ENCODE measurements at regions not wholly inside any gene's neighbourhood (a gene's known extent, or its start where the extent isn't known, plus 50 kb on each side); places are given as distances from the start of the nearest gene placed in this dataset.

GRCh38 chr16:49189286-49189685 is 92.4 kb downstream of the CBLN1 start:
- Histone ChIP-seq H3K4me3 (ENCODE audit: low read length in 2 of 2) (no peak overlapping the region), H3K36me3 (ENCODE audit: control insufficient read depth in 1 of 2, insufficient read depth in 2 of 2, low read length in 1 of 2) (no peaks in the 10 kb centered on the region), H3K4me1 (ENCODE audit: control insufficient read depth in 1 of 2, insufficient read depth in 2 of 2, low read length in 2 of 2) (no peaks in the 10 kb centered on the region), H3K9me3 (ENCODE audit: control insufficient read depth, low read length) (no peaks in the 10 kb centered on the region), H3K27me3 (ENCODE audit: control insufficient read depth in 1 of 2, insufficient read depth in 2 of 2, low read length in 1 of 2) (no peaks in the 10 kb centered on the region), H3K27ac (ENCODE audit: low read depth in 1 of 2, low read length in 2 of 2) (no peak overlapping the region)
- intact Hi-C loops (cut with DNase I), result no loop called here
- DNase-seq (no peak), ATAC-seq (ENCODE audit: low FRiP score) (no peak)
- WGBS, 2 donors, result 0 to 7% methylated on average over 1 of the region's 1 CpG

DNA sequence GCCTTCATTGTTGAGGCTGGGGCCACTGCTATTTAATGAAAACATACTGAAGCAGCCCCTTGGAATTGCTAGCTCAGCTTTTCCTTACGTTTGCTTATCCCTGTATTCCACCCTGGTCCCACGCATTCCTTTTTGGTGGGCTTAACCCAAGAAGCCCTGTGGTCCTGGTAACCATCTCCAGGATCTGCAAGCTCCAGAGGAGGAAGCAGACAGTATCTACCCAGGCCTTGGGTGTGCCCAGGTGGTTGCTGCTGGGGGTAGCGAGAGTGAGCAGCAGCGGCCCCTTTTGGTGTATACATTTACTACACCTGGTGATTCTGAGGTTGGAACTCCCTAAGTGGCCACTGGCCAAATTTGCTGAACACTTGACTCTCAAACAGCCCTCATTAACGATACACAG is 97.7 kb downstream of the CBLN1 start:
- no peak overlapping the region for H3K4me3 ChIP-seq (ENCODE audit: low read length in 2 of 2)
- H3K27ac ChIP-seq (ENCODE audit: low read depth in 1 of 2, low read length in 2 of 2), result no peak overlapping the region
- WGBS, 2 donors, result 16 to 22% methylated on average over 5 of the region's 5 CpGs
- H3K9me3 ChIP-seq (ENCODE audit: control insufficient read depth, low read length), result no peaks in the 10 kb centered on the region
- ATAC-seq (ENCODE audit: low FRiP score) (no peak), DNase-seq (no peak)
- intact Hi-C loops (cut with DNase I), result no loop called here
- no peaks in the 10 kb centered on the region for H3K4me1 ChIP-seq (ENCODE audit: control insufficient read depth in 1 of 2, insufficient read depth in 2 of 2, low read length in 2 of 2)
- no peaks in the 10 kb centered on the region for H3K36me3 ChIP-seq (ENCODE audit: control insufficient read depth in 1 of 2, insufficient read depth in 2 of 2, low read length in 1 of 2)
- no peaks in the 10 kb centered on the region for H3K27me3 ChIP-seq (ENCODE audit: control insufficient read depth in 1 of 2, insufficient read depth in 2 of 2, low read length in 1 of 2)

DNA sequence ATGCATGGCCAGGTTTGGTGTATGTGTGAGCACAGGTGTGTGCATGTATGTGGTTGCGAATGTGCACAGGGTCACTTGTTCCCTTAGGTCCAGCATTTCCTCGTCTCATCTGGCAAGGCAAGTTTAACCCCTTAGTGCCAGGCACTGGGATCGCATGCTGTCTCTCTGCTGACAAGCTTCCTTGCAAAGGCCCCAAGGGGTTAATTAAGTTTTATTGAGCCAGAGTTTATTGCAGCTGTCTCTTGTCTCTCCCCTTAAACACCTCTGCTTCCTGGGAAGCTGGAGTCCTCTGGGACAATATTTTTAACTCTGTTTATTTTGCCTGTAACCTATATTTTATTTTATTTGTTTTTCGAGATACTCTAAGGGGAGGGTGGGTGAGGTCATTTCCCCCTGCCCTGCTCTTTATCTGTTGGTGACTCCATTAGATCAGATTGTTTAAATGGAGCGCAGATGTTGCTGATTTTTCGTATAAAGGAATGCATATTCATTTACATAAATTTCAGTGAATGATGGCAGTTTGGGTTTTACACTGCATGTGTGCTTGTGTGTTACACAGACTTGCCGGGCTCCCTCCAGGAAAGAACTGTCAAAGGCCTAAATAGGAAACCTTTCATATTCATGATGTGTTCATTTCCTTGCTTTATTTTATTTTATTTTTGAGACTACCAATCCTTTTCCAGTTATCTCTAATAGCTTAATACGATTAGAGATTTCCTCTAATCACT is 99.7 kb downstream of the CBLN1 start:
- 9 to 17% methylated on average over 8 of the region's 8 CpGs for WGBS, 2 donors
- no peak overlapping the region for H3K27ac ChIP-seq (ENCODE audit: low read depth in 1 of 2, low read length in 2 of 2)
- H3K4me3 ChIP-seq (ENCODE audit: low read length in 2 of 2), result no peak overlapping the region
- intact Hi-C loops (cut with DNase I), result no loop called here
- DNase-seq (no peak), ATAC-seq (ENCODE audit: low FRiP score) (no peak)
- no peaks in the 10 kb centered on the region for H3K36me3 ChIP-seq (ENCODE audit: control insufficient read depth in 1 of 2, insufficient read depth in 2 of 2, low read length in 1 of 2)
- no peaks in the 10 kb centered on the region for H3K9me3 ChIP-seq (ENCODE audit: control insufficient read depth, low read length)
- no peaks in the 10 kb centered on the region for H3K4me1 ChIP-seq (ENCODE audit: control insufficient read depth in 1 of 2, insufficient read depth in 2 of 2, low read length in 2 of 2)
- H3K27me3 ChIP-seq (ENCODE audit: control insufficient read depth in 1 of 2, insufficient read depth in 2 of 2, low read length in 1 of 2), result no peaks in the 10 kb centered on the region

DNA sequence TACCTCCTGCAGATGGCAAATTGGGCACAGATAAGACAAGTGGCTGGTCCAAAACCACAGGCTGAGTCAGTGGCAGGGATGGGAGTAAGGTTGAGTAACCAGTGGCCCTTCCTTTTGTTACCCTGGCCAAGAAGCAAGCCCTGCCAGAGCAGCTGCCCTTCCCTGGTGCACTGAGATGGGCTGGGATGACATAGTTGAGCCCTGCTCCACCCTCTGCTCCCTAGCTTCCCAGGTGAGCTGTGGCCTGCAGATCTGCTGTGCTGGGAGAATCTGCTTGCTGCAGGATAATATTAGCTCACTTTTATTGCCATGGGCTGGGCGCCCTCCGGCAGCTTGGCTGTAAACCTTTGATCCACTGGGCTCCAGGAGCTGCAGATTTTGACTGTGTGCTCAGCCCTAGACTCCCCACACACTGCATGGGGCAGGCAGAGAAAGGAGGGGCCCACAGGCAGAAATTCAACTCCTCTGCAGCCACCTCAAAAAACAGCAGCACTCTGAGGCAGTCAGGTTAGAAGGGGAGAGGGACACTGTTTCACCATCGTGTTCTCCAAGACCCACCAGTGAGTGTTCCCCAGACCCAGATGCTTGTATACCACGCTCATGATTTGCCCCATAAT is 101.8 kb downstream of the CBLN1 start:
- H3K4me1 ChIP-seq (ENCODE audit: control insufficient read depth in 1 of 2, insufficient read depth in 2 of 2, low read length in 2 of 2), result no peaks in the 10 kb centered on the region
- WGBS, 2 donors, result 23 to 27% methylated on average over 4 of the region's 4 CpGs
- no peaks in the 10 kb centered on the region for H3K36me3 ChIP-seq (ENCODE audit: control insufficient read depth in 1 of 2, insufficient read depth in 2 of 2, low read length in 1 of 2)
- H3K9me3 ChIP-seq (ENCODE audit: control insufficient read depth, low read length), result no peaks in the 10 kb centered on the region
- DNase-seq, result no peak
- ATAC-seq (ENCODE audit: low FRiP score), result no peak
- intact Hi-C loops (cut with DNase I), result no loop called here
- H3K27me3 ChIP-seq (ENCODE audit: control insufficient read depth in 1 of 2, insufficient read depth in 2 of 2, low read length in 1 of 2), result no peaks in the 10 kb centered on the region
- H3K27ac ChIP-seq (ENCODE audit: low read depth in 1 of 2, low read length in 2 of 2), result no peak overlapping the region
- H3K4me3 ChIP-seq (ENCODE audit: low read length in 2 of 2), result no peak overlapping the region

- DNase-seq (no peak), ATAC-seq (ENCODE audit: low FRiP score) (no peak)
- intact Hi-C loops (cut with DNase I), result no loop called here
- WGBS, 2 donors, result 65 to 77% methylated on average over 1 of the region's 1 CpG
- H3K36me3 ChIP-seq (ENCODE audit: control insufficient read depth in 1 of 2, insufficient read depth in 2 of 2, low read length in 1 of 2), result no peaks in the 10 kb centered on the region
- no peaks in the 10 kb centered on the region for H3K4me1 ChIP-seq (ENCODE audit: control insufficient read depth in 1 of 2, insufficient read depth in 2 of 2, low read length in 2 of 2)
- no peak overlapping the region for H3K27ac ChIP-seq (ENCODE audit: low read depth in 1 of 2, low read length in 2 of 2)
- H3K9me3 ChIP-seq (ENCODE audit: control insufficient read depth, low read length), result peaks cover 5% of the 10 kb centered on the region
- no peak overlapping the region for H3K4me3 ChIP-seq (ENCODE audit: low read length in 2 of 2)
- H3K27me3 ChIP-seq (ENCODE audit: control insufficient read depth in 1 of 2, insufficient read depth in 2 of 2, low read length in 1 of 2), result no peaks in the 10 kb centered on the region
Observed at GRCh38 chr16:49168126-49168525, 113.5 kb downstream of the CBLN1 start.

GRCh38 chr16:49165025-49165424 is 116.6 kb downstream of the CBLN1 start:
- Histone ChIP-seq H3K9me3 (ENCODE audit: control insufficient read depth, low read length) (peaks cover 4% of the 10 kb centered on the region), H3K4me3 (ENCODE audit: low read length in 2 of 2) (no peak overlapping the region), H3K4me1 (ENCODE audit: control insufficient read depth in 1 of 2, insufficient read depth in 2 of 2, low read length in 2 of 2) (no peaks in the 10 kb centered on the region), H3K27ac (ENCODE audit: low read depth in 1 of 2, low read length in 2 of 2) (no peak overlapping the region), H3K27me3 (ENCODE audit: control insufficient read depth in 1 of 2, insufficient read depth in 2 of 2, low read length in 1 of 2) (no peaks in the 10 kb centered on the region), H3K36me3 (ENCODE audit: control insufficient read depth in 1 of 2, insufficient read depth in 2 of 2, low read length in 1 of 2) (no peaks in the 10 kb centered on the region)
- ATAC-seq (ENCODE audit: low FRiP score), result no peak
- WGBS, 2 donors, result 85 to 91% methylated on average over 1 of the region's 1 CpG
- DNase-seq, result no peak
- intact Hi-C loops (cut with DNase I), result no loop called here

DNA sequence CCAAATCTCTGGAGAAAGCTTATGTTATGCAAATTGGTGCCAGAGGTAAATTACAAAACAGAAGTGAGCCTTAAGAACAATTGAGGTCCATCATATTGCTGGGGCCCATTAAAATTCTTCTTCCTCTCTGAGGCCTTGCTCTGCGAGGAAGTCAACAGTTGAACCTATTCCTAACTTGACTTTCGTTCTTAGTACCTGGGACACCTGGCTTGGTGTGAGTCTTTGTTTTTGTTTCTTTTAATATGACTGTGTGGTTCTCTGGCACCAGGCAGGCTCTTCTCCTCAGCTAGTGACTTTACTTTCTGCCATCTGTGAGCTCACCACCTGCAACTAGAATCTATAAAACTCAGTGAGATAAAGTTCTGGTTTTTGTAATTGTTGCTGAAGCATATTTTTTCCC is 120.4 kb downstream of the CBLN1 start:
- no peak overlapping the region for H3K27ac ChIP-seq (ENCODE audit: low read depth in 1 of 2, low read length in 2 of 2)
- H3K36me3 ChIP-seq (ENCODE audit: control insufficient read depth in 1 of 2, insufficient read depth in 2 of 2, low read length in 1 of 2), result no peaks in the 10 kb centered on the region
- DNase-seq (no peak), ATAC-seq (ENCODE audit: low FRiP score) (no peak)
- H3K9me3 ChIP-seq (ENCODE audit: control insufficient read depth, low read length), result peaks cover 5% of the 10 kb centered on the region
- H3K4me1 ChIP-seq (ENCODE audit: control insufficient read depth in 1 of 2, insufficient read depth in 2 of 2, low read length in 2 of 2), result no peaks in the 10 kb centered on the region
- intact Hi-C loops (cut with DNase I), result no loop called here
- H3K4me3 ChIP-seq (ENCODE audit: low read length in 2 of 2), result no peak overlapping the region
- H3K27me3 ChIP-seq (ENCODE audit: control insufficient read depth in 1 of 2, insufficient read depth in 2 of 2, low read length in 1 of 2), result no peaks in the 10 kb centered on the region
- 71 to 78% methylated on average over 2 of the region's 2 CpGs for WGBS, 2 donors

- intact Hi-C loops (cut with DNase I), result no loop called here
- Histone ChIP-seq H3K36me3 (ENCODE audit: control insufficient read depth in 1 of 2, insufficient read depth in 2 of 2, low read length in 1 of 2) (no peaks in the 10 kb centered on the region), H3K4me1 (ENCODE audit: control insufficient read depth in 1 of 2, insufficient read depth in 2 of 2, low read length in 2 of 2) (no peaks in the 10 kb centered on the region), H3K9me3 (ENCODE audit: control insufficient read depth, low read length) (peaks cover 1% of the 10 kb centered on the region), H3K27ac (ENCODE audit: low read depth in 1 of 2, low read length in 2 of 2) (no peak overlapping the region), H3K27me3 (ENCODE audit: control insufficient read depth in 1 of 2, insufficient read depth in 2 of 2, low read length in 1 of 2) (no peaks in the 10 kb centered on the region), H3K4me3 (ENCODE audit: low read length in 2 of 2) (no peak overlapping the region)
- WGBS, 2 donors, result 16 to 22% methylated on average over 2 of the region's 2 CpGs
- ATAC-seq (ENCODE audit: low FRiP score) (no peak), DNase-seq (no peak)
Observed at GRCh38 chr16:49158029-49158642, 123.5 kb downstream of the CBLN1 start.

DNA sequence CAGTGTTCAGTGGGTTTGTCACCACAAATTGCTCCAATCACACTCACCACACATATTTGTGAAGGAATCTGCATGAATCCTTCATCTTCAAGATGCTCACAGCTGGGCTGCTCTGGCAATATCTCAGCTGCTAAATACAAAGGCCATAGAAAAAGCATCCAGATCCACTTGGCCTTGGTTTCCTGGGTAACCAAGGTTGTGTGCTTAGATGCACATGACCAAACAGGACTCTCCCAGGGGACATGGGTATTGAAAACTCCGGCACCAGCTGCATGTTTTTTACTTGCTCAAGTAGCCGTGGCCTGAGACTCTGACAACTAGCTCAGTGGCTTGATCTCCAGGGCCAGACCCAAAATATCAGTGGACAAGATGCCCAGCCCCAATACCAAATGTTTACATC is 131.3 kb downstream of the CBLN1 start:
- H3K4me3 ChIP-seq (ENCODE audit: low read length in 2 of 2), result no peak overlapping the region
- no peak overlapping the region for H3K27ac ChIP-seq (ENCODE audit: low read depth in 1 of 2, low read length in 2 of 2)
- no peaks in the 10 kb centered on the region for H3K36me3 ChIP-seq (ENCODE audit: control insufficient read depth in 1 of 2, insufficient read depth in 2 of 2, low read length in 1 of 2)
- H3K27me3 ChIP-seq (ENCODE audit: control insufficient read depth in 1 of 2, insufficient read depth in 2 of 2, low read length in 1 of 2), result peaks cover 0 to 2% of the 10 kb centered on the region in 2 donors
- DNase-seq, result no peak
- 39% methylated on average over 2 of the region's 2 CpGs for WGBS, 2 donors
- peaks cover 2% of the 10 kb centered on the region for H3K9me3 ChIP-seq (ENCODE audit: control insufficient read depth, low read length)
- no peak for ATAC-seq (ENCODE audit: low FRiP score)
- H3K4me1 ChIP-seq (ENCODE audit: control insufficient read depth in 1 of 2, insufficient read depth in 2 of 2, low read length in 2 of 2), result no peaks in the 10 kb centered on the region
- intact Hi-C loops (cut with DNase I), result no loop called here

Measured in aorta (tissue), 5 donors.